GM21526 (cell line): ENCODE measurements at regions not wholly inside any gene's neighbourhood (a gene's known extent, or its start where the extent isn't known, plus 50 kb on each side); places are given as distances from the start of the nearest gene placed in this dataset.
"Not testable (repeated sequence)": the region's sequence is repeated elsewhere in the genome, so short reads cannot be mapped to it uniquely, and the experiment has no call there.

Experiments used
- ATAC-seq: cut with Tn5 transposase; IDR thresholded peaks from one replicate; pipeline ENCODE4 v1.9.1; 2021; ENCODE audit warnings: moderate library complexity; ENCODE audit not compliant: unreplicated experiment, low FRiP score

GRCh38 chr19:14328406-14328805 lies 52.8 kb upstream of the ADGRE5 start:
- no peak for ATAC-seq

- not testable (repeated sequence) for ATAC-seq
These were observed 54.2 kb upstream of the ADGRE5 start for GRCh38 chr19:14327061-14327460.

GRCh38 chr19:14325863-14326262 lies 55.4 kb upstream of the ADGRE5 start:
- no peak for ATAC-seq

- no peak for ATAC-seq
These were observed 56.1 kb upstream of the ADGRE5 start for GRCh38 chr19:14325134-14325533.

DNA sequence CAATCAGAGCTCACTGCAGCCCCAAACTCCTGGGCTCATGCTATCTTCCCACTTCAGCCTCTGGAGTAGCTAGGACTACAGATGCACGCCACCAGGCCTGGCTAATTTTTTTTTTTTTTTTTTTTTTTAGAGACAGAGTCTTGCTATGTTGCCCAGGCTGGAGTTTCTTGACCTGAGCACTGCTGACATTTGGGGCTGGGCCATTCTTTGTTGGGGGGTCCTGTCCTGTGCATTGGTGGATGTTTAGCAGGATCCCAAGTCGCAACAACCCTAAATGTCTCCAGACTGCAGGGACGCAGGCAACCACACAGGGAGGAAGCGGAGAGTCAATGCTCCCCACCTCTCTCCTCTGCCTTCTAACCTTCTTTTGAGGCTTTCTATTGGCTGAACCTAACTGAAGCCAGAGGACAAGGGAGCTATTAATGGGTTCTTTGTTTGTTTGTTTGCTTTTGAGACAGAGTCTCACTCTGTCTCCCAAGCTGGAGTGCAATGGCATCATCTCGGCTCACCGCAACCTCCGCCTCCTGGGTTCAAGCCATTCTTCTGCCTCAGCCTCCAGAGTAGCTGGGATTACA lies 58.3 kb upstream of the ADGRE5 start:
- no peak for ATAC-seq

GRCh38 chr19:14320253-14320652 lies 61.0 kb upstream of the ADGRE5 start:
- no peak for ATAC-seq

GRCh38 chr19:14319720-14320119 lies 61.5 kb upstream of the ADGRE5 start:
- not testable (repeated sequence) for ATAC-seq

DNA sequence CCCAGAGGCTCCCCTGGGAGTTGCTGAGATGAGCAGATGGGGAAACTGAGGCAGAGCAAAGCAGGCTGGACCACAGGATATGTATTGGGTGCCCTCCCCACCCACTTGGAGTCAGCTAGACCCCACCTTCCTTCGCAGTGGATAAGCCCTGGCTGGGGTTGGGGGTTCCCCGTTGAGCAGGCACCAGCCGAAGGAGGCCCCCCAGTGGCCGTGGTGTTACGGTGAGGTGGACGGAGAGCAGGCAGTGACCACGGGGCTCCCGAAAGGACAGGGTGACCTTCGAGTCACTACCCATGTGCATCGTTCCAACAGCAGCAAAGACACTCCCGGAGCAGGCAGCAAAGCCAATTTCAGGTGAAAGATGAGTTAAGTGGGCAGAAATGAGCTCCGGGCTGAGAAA lies 62.4 kb upstream of the ADGRE5 start:
- ATAC-seq: no peak

- ATAC-seq: no peak
These were observed 64.1 kb upstream of the ADGRE5 start for GRCh38 chr19:14317157-14317556.

DNA sequence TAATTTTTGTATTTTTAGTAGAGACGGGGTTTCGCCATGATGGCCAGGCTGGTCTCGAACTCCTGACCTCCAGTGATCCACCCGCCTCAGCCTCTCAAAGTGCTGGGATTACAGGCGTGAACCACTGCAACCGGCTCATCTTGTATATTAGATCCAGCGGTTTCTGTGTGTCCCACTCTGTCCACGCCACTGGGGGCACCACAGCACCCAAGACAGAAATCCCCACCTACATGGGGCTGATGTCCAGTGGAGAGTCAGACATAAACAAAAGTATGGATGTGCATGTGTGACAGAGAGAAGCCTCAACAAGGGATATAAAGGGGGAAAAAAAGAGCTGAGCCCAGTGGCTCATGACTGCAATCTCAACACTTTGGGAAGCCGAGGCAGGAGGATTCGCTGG lies 65.8 kb upstream of the ADGRE5 start:
- ATAC-seq: no peak

- no peak for ATAC-seq
These were observed 71.2 kb upstream of the ADGRE5 start for GRCh38 chr19:14310055-14310454.

GRCh38 chr19:14305706-14306105 lies 75.5 kb upstream of the ADGRE5 start:
- ATAC-seq: no peak

DNA sequence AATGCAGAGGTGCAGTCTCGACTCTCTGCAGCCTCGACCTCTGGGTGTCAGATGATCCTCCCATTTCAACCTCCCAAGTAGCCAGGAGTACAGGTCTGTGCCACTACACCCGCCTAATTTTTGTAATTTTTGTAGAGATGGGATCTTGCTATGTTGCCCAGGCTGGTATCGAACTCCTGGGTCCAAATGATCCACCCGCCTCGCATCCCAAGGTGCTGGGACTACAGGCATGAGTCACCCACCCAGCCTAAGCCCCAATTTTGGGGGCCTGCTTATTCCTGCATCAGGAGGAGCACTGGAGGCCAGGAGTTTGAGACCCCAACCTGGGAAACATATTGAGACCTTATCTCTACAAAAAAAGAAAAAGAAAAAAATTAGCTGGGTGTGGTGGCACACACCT lies 80.1 kb upstream of the ADGRE5 start:
- no peak for ATAC-seq

GRCh38 chr19:14300303-14300702 lies 80.9 kb upstream of the ADGRE5 start:
- no peak for ATAC-seq

- not testable (repeated sequence) for ATAC-seq
These were observed 81.9 kb upstream of the ADGRE5 start for GRCh38 chr19:14299224-14299827.

DNA sequence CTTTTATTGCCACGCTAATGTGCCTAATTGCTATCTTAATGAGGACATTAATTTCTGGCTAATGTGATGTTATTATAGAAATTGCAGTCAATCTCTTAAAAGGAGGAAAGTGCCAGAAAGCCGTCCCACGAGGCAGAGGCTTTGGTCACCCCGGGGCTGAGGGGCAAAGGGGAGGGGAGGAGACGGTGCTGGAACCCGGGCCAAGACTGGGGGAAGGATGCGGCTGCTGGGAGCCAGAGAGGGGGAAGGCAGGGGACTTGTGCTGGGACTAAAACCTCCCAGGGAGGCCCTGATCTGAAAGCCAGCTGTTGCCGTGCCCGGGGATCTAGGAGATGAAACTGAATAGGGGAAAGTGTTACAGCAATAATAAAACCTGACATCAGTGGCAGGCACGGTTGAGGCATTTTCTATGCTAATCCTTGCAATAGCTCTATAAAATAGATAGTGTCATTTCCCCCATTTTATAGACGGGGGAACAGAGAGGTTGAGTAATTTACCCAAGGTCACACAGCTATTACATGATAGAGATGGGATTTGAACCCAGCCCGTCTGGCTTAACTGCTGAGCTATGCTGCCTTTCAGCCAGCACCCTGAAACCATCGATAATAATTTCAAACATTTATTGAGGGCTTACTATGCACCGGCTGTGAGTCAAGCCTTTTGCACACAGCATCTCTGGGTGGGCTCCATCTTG lies 83.2 kb upstream of the ADGRE5 start:
- not testable (repeated sequence) for ATAC-seq

DNA sequence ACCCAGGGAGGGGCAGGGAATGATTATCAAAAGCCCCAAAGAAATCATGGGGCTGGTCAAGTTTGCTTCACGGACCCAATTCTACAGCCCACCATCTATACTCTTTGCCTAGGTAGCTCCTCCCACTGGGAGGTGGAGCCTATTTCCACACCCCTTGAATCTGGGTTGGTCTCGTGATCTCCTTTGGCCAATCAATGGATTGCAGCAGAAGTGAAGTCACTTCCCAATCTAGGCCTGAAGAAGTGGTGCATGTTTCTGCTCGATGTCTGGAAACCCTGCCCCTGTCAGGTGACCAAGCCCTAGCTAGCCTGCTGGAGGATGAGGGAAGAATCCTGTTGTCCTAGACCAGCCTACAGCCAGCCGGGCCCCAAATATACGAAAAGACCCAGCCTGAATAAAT lies 86.3 kb upstream of the ADGRE5 start:
- ATAC-seq: not testable (repeated sequence)

GRCh38 chr19:14293816-14294170 lies 87.5 kb upstream of the ADGRE5 start:
- ATAC-seq: not testable (repeated sequence)

DNA sequence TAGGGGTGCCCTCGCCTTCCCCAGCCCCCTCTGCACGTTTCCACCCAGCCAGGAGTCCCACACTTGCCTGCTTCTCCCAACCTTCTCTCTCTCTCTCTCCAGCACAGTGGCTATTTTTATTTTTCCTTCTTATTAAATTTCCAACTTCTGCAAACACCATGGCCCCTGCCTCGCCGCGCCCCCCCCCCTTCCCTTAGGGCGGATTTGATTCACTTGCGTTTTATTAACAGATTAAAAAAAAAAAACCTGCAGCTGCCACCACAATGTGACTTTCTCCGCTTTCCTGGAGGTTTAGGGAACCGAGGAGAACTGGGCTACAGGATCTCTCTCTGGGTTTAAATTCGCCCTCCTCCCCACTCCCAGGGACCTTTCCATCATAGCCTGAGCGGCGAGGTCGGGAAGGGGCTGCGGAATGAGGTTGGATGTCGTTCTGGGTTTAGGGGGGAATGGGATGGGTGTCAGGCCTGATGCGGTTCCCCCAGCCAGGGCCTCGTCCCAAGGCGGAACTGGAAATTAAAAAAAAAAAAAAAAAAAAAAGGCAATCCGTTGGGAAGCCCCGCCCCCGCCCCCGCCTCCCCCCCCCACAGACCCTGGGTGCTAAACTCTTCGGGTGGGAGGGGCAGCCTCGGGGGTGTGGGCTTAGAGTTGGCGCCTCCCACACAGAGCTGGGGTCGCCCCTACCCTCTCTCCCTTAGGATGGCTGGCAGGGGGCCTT lies 87.3 kb upstream of the ADGRL1 start:
- not testable (repeated sequence) for ATAC-seq

GRCh38 chr19:14289810-14290209 lies 83.8 kb upstream of the ADGRL1 start:
- ATAC-seq: not testable (repeated sequence)

GRCh38 chr19:14287837-14288236 lies 81.9 kb upstream of the ADGRL1 start:
- not testable (repeated sequence) for ATAC-seq
